H1 (cell line): ENCODE measurements at regions not wholly inside any gene's neighbourhood (a gene's known extent, or its start where the extent isn't known, plus 50 kb on each side); places are given as distances from the start of the nearest gene placed in this dataset.

ENCODE experiments used
- CTCF ChIA-PET: fragments of 300-600 bp; sonication (Branson Sonifier 250); formaldehyde crosslinking; loops from one replicate; lab custom pipeline; 2021; ENCODE audit not compliant: partially characterized antibody; lab: Charles Lee
- POLR2A ChIA-PET: fragments of 300-600 bp; sonication (Branson Sonifier 250); formaldehyde crosslinking; loops from one replicate; lab custom pipeline; 2021; ENCODE audit warnings: inconsistent platforms; ENCODE audit not compliant: partially characterized antibody; lab: Charles Lee
- DNase-seq, 2 experiments: peaks; one replicate each; pipeline versions ENCODE4 v3.0.0 to v3.0.0-alpha.2; 2010 to 2022; ENCODE audit warnings: low spot score in 2 of 2, low read depth in 1 of 2, mixed read lengths in 1 of 2
- FAIRE-seq: peaks from 2 replicates; lab custom pipeline; 2011; peaks lifted over from hg19 to GRCh38; lab: Jason Lieb, UNC
- H2AFZ ChIP-seq: 2 replicates; pipeline ENCODE4 v1.8.1; 2012; ENCODE audit warnings: low read length, inconsistent platforms
- H2AK5ac ChIP-seq: 2 replicates; pipeline ENCODE4 v1.6.1; 2013; ENCODE audit warnings: low read depth, low read length
- H2BK120ac ChIP-seq: replicated peaks from 2 replicates; pipeline ENCODE3; 2013; ENCODE audit warnings: low read depth, low read length, inconsistent platforms
- H2BK12ac ChIP-seq: 2 replicates; pipeline ENCODE4 v1.6.1; 2013; ENCODE audit warnings: low read depth, low read length
- H2BK15ac ChIP-seq: 2 replicates; pipeline ENCODE4 v1.6.1; 2013; ENCODE audit warnings: low read length
- H2BK20ac ChIP-seq: 2 replicates; pipeline ENCODE4 v1.6.1; 2013; ENCODE audit warnings: low read length
- H2BK5ac ChIP-seq: 2 replicates; pipeline ENCODE4 v1.6.1; 2013; ENCODE audit warnings: low read depth, low read length
- H3K14ac ChIP-seq: 2 replicates; pipeline ENCODE4 v1.6.1; 2013; ENCODE audit warnings: inconsistent platforms; ENCODE audit not compliant: insufficient read length
- H3K18ac ChIP-seq: 2 replicates; pipeline ENCODE4 v1.6.1; 2013; ENCODE audit warnings: low read length; ENCODE audit errors: extremely low read depth
- H3K23ac ChIP-seq: 2 replicates; pipeline ENCODE4 v1.6.1; 2013; ENCODE audit warnings: inconsistent platforms; ENCODE audit not compliant: insufficient read length
- H3K23me2 ChIP-seq: 2 replicates; pipeline ENCODE4 v1.6.1; 2013; ENCODE audit warnings: low read depth, low read length
- H3K27ac ChIP-seq: 2 replicates; pipeline ENCODE4 v1.6.1; 2011; ENCODE audit warnings: low read depth, low read length, inconsistent platforms
- H3K27me3 ChIP-seq, 4 experiments: replicated peaks in 1 of 4; 1 replicate in 1 of 4; 2 replicates in 3 of 4; pipeline versions ENCODE4 v1.6.1 to v1.8.1; 2011 to 2013; ENCODE audit warnings: low read length in 3 of 4, mild to moderate bottlenecking in 3 of 4, inconsistent platforms in 2 of 4, mixed read lengths in 2 of 4, moderate library complexity in 1 of 4; ENCODE audit not compliant: control insufficient read depth in 3 of 4, insufficient read depth in 3 of 4; ENCODE audit errors: extremely low read depth in 1 of 4
- H3K36me3 ChIP-seq, 4 experiments: 2 replicates each; pipeline versions ENCODE4 v1.6.1 to v1.8.1; 2011 to 2013; ENCODE audit warnings: mild to moderate bottlenecking in 4 of 4, low read length in 3 of 4, moderate library complexity in 2 of 4, control low read depth in 1 of 4, inconsistent platforms in 1 of 4; ENCODE audit not compliant: insufficient read depth in 4 of 4, control insufficient read depth in 2 of 4
- H3K4ac ChIP-seq: replicated peaks from 2 replicates; pipeline ENCODE3; 2013; ENCODE audit warnings: low read length, low read depth, mixed read lengths, inconsistent platforms; ENCODE audit not compliant: insufficient read length
- H3K4me1 ChIP-seq, 4 experiments: replicated peaks in 1 of 4; 1 replicate in 1 of 4; 2 replicates in 3 of 4; pipeline versions ENCODE4 v1.6.1 to v1.8.1; 2011 to 2013; ENCODE audit warnings: low read length in 3 of 4, inconsistent platforms in 2 of 4, mixed read lengths in 1 of 4; ENCODE audit not compliant: insufficient read depth in 4 of 4, control insufficient read depth in 3 of 4
- H3K4me2 ChIP-seq, 2 experiments: 2 replicates each; pipeline versions ENCODE4 v1.6.1 to v1.8.1; 2011 to 2013; ENCODE audit warnings: low read depth in 2 of 2, low read length in 2 of 2, control low read depth in 1 of 2, inconsistent platforms in 1 of 2, mild to moderate bottlenecking in 1 of 2; ENCODE audit not compliant: insufficient read depth in 1 of 2
- H3K4me3 ChIP-seq, 4 experiments: fragments of 200-600, 300-600 bp in 1 of 4; sonication (generic), shearing (Covaris generic), sonication (Bioruptor Twin) in 1 of 4; 2 replicates each; pipeline versions ENCODE4 v1.5.1 to v1.8.1; 2011 to 2016; ENCODE audit warnings: low read length in 4 of 4, low read depth in 3 of 4, control low read depth in 2 of 4, inconsistent platforms in 2 of 4, mild to moderate bottlenecking in 2 of 4, mixed read lengths in 1 of 4, moderate library complexity in 1 of 4; ENCODE audit not compliant: insufficient read depth in 2 of 4; ENCODE audit errors: extremely low read depth in 1 of 4
- H3K56ac ChIP-seq: replicated peaks from 2 replicates; pipeline ENCODE3; 2013; ENCODE audit warnings: low read depth, mild to moderate bottlenecking, mixed read lengths, low read length, inconsistent platforms; ENCODE audit not compliant: insufficient read length
- H3K79me1 ChIP-seq: 2 replicates; pipeline ENCODE4 v1.6.1; 2013; ENCODE audit warnings: low read depth, low read length, control low read depth
- H3K79me2 ChIP-seq, 2 experiments: 2 replicates each; pipeline versions ENCODE4 v1.6.1 to v1.8.1; 2012 to 2013; ENCODE audit warnings: low read length in 2 of 2, mild to moderate bottlenecking in 2 of 2, inconsistent platforms in 1 of 2; ENCODE audit not compliant: insufficient read depth in 2 of 2, control insufficient read depth in 1 of 2
- H3K9ac ChIP-seq, 4 experiments: replicated peaks in 1 of 4; 1 replicate in 1 of 4; 2 replicates in 3 of 4; pipeline versions ENCODE4 v1.6.1 to v1.8.1; 2011 to 2013; ENCODE audit warnings: low read depth in 3 of 4, low read length in 3 of 4, control low read depth in 2 of 4, mild to moderate bottlenecking in 2 of 4, moderate library complexity in 2 of 4, inconsistent platforms in 1 of 4; ENCODE audit errors: extremely low read depth in 1 of 4
- H3K9me3 ChIP-seq, 2 experiments: 2 replicates each; pipeline versions ENCODE4 v1.6.1 to v1.8.1; 2012 to 2013; ENCODE audit warnings: mild to moderate bottlenecking in 2 of 2, moderate library complexity in 2 of 2, control low read depth in 1 of 2, inconsistent platforms in 1 of 2, low read depth in 1 of 2, low read length in 1 of 2, mixed read lengths in 1 of 2; ENCODE audit not compliant: insufficient read depth in 2 of 2
- H4K20me1 ChIP-seq, 2 experiments: replicated peaks in 1 of 2; 2 replicates each; pipeline versions ENCODE3 to v1.8.1; 2011 to 2013; ENCODE audit warnings: inconsistent platforms in 2 of 2, low read length in 2 of 2, mild to moderate bottlenecking in 1 of 2; ENCODE audit not compliant: insufficient read depth in 2 of 2, control insufficient read depth in 1 of 2
- H4K5ac ChIP-seq: 2 replicates; pipeline ENCODE4 v1.6.1; 2013; ENCODE audit warnings: low read length, low read depth, mixed read lengths, inconsistent platforms; ENCODE audit not compliant: insufficient read length
- H4K8ac ChIP-seq: 2 replicates; pipeline ENCODE4 v1.8.0; 2013; ENCODE audit warnings: mild to moderate bottlenecking, moderate library complexity, low read length, inconsistent platforms; ENCODE audit not compliant: insufficient read depth; ENCODE audit errors: extremely low read depth
- H4K91ac ChIP-seq: replicated peaks from 2 replicates; pipeline ENCODE3; 2013; ENCODE audit warnings: low read length, mixed read lengths, inconsistent platforms; ENCODE audit not compliant: insufficient read length
- CHD7 ChIP-seq: fragments of 300-600 bp; sonication (generic); IDR thresholded peaks from 2 replicates; pipeline ENCODE4 v1.7.1; 2012; ENCODE audit warnings: low read length, moderate library complexity, mild to moderate bottlenecking, inconsistent platforms; ENCODE audit not compliant: insufficient replicate concordance
- WGBS, 2 experiments: shearing (Covaris generic) in 1 of 2; methylation state at CpG; one replicate each; pipeline versions ENCODE4 v1.1.6 to v1.1.7; 2013 to 2015; ENCODE audit warnings: low lambda C conversion rate in 2 of 2, mixed read lengths in 2 of 2, inconsistent platforms in 1 of 2, low coverage in 1 of 2, missing lambda C conversion rate in 1 of 2; ENCODE audit not compliant: insufficient replicate concordance in 2 of 2, insufficient coverage in 1 of 2, insufficient read length in 1 of 2; ENCODE audit errors: extremely low coverage in 1 of 2, missing lambda C conversion rate in 1 of 2; 5-methylcytosine and 5-hydroxymethylcytosine counted together

- H3K9me3 ChIP-seq: no peaks in the 10 kb centered on the region
- no peak overlapping the region for H3K4me3 ChIP-seq
- no peaks in the 10 kb centered on the region for H3K27me3 ChIP-seq
- no peak for DNase-seq
- no peak overlapping the region for H3K9ac ChIP-seq
- H2BK5ac ChIP-seq: no peak overlapping the region
- no peak overlapping the region for H4K5ac ChIP-seq
- 85% methylated on average over 2 of the region's 2 CpGs; no CpG with 5 or more reads in 1 of the 2 experiments for WGBS, 2 experiments
- no peaks in the 10 kb centered on the region for H3K23me2 ChIP-seq
- H3K23ac ChIP-seq: no peak overlapping the region
- no peak overlapping the region for H3K18ac ChIP-seq
- H2BK120ac ChIP-seq: no peak overlapping the region
- H3K27ac ChIP-seq: no peak overlapping the region
- no peak overlapping the region for H2BK20ac ChIP-seq
- H3K79me1 ChIP-seq: no peaks in the 10 kb centered on the region
- H2AFZ ChIP-seq: no peak overlapping the region
- no peaks in the 10 kb centered on the region for H3K79me2 ChIP-seq
- H2AK5ac ChIP-seq: no peak overlapping the region
- H3K4me1 ChIP-seq: no peaks in the 10 kb centered on the region
- ChIA-PET POLR2A (no interaction called here), CTCF (no interaction called here)
- H3K14ac ChIP-seq: no peak overlapping the region
- no peak for FAIRE-seq
- no peak overlapping the region for H3K4me2 ChIP-seq
- H2BK15ac ChIP-seq: no peak overlapping the region
- H3K36me3 ChIP-seq: no peaks in the 10 kb centered on the region
- H4K20me1 ChIP-seq: no peaks in the 10 kb centered on the region
- H4K91ac ChIP-seq: no peak overlapping the region
- H4K8ac ChIP-seq: no peak overlapping the region
- H3K4ac ChIP-seq: no peak overlapping the region
- no peak overlapping the region for H3K56ac ChIP-seq
- no peak overlapping the region for H2BK12ac ChIP-seq
- TF ChIP-seq CHD7: no peak
These were observed 601.9 kb downstream of the SNAPC1 start for GRCh38 chr14:62364161-62364560.
